ENCODE measurements at regions not wholly inside any gene's neighbourhood (a gene's known extent, or its start where the extent isn't known, plus 50 kb on each side); places are given as distances from the start of the nearest gene placed in this dataset.

DNA sequence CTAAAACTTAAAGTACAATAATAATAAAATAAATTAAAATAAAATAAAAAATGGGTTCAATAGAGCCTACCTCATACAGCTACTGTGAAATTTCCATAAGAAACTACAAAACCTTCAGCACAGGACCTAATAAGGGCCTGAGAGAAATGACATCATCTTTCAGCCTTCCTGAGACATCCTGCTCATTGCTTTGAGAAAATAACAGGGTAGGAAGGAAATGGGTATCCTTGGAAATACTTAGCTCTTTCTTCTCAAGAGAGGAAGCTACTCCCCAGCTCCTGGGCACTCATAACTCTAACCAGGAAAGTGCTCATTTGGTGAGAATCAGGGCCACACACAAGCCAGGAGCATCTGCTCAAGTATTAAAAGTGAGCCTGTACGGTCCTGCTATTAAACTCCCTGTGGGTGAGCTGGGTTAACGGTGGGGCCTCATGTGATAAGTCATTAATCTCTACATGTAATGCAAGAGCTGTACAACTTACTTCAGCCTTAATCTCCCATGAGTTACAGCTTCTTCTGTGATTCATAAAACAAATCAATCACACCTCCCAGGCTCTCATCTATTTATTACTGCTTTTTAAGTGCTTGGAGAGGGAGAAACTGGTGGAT lies 141.4 kb downstream of the MAFB start:
- DNase-seq: no peak
- Histone ChIP-seq H3K4me1 (ENCODE audit: insufficient read depth) (no peaks in the 10 kb centered on the region), H3K9me3 (no peaks in the 10 kb centered on the region), H3K27ac (no peak overlapping the region), H3K36me3 (no peaks in the 10 kb centered on the region), H3K4me3 (no peak overlapping the region), H3K27me3 (no peaks in the 10 kb centered on the region)
- WGBS, 3 donors: 15 to 17% (median 16%) methylated on average over 2 of the region's 2 CpGs
- intact Hi-C loops (cut with DNase I): no loop called here
- TF ChIP-seq, protein P1, sequence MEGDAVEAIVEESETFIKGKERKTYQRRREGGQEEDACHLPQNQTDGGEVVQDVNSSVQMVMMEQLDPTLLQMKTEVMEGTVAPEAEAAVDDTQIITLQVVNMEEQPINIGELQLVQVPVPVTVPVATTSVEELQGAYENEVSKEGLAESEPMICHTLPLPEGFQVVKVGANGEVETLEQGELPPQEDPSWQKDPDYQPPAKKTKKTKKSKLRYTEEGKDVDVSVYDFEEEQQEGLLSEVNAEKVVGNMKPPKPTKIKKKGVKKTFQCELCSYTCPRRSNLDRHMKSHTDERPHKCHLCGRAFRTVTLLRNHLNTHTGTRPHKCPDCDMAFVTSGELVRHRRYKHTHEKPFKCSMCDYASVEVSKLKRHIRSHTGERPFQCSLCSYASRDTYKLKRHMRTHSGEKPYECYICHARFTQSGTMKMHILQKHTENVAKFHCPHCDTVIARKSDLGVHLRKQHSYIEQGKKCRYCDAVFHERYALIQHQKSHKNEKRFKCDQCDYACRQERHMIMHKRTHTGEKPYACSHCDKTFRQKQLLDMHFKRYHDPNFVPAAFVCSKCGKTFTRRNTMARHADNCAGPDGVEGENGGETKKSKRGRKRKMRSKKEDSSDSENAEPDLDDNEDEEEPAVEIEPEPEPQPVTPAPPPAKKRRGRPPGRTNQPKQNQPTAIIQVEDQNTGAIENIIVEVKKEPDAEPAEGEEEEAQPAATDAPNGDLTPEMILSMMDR (IDR thresholded peaks at IDR 0.05): no peak
- TF ChIP-seq POLR2A (IDR thresholded peaks at IDR 0.05) (no peak), EP300 (IDR thresholded peaks at IDR 0.05) (no peak)

DNA sequence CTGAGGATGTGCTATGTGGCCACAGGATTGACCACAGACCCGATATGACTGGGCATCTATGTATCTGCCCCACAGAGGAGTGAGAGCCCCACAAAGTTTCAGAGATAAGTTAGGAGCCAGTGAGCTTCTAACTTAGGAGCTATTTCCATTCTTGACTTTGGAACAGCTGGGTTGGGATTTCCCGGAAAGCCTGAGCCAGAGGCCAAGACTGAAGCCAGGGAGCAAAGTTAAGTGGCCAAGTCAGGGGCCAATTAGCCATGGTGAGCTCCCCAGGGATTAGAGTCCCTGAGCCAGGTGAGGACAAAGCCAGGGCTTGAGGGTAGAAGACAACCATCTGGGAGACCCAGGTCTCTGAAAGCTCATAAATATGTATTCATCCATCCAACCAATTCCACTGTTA lies 143.6 kb downstream of the MAFB start:
- Histone ChIP-seq H3K4me3 (no peak overlapping the region), H3K4me1 (ENCODE audit: insufficient read depth) (no peaks in the 10 kb centered on the region), H3K27me3 (no peaks in the 10 kb centered on the region), H3K27ac (no peak overlapping the region), H3K36me3 (no peaks in the 10 kb centered on the region), H3K9me3 (no peaks in the 10 kb centered on the region)
- intact Hi-C loops (cut with DNase I): no loop called here
- DNase-seq: no peak
- TF ChIP-seq, protein P1 (IDR thresholded peaks at IDR 0.05): no peak
- TF ChIP-seq EP300 (IDR thresholded peaks at IDR 0.05): no peak
- no peak for TF ChIP-seq POLR2A (IDR thresholded peaks at IDR 0.05)
- WGBS, 3 donors: 85 to 92% (median 90%) methylated on average over 2 of the region's 2 CpGs

DNA sequence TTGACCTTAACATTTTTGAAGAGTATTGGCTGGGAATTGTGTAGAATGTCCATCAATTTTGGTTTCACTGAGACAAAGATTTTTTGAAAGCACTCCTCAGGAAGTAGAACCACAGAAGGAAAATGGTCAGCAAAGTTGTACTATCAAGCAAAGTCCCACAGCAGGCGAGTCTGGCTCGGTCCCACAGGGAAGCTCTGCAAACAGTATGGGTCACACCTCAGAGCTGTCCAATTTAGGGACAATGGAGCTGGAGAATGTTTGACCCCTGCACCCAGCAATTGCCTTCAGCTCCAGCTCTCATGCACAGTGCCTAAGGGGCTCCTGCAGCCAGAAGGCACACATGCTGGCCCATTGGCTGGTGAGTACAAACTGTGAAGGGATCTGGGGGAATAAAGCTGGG lies 147.0 kb downstream of the MAFB start:
- H3K27me3 ChIP-seq: no peaks in the 10 kb centered on the region
- WGBS, 3 donors: 82 to 94% (median 86%) methylated on average over 2 of the region's 2 CpGs
- no peak for DNase-seq
- H3K4me3 ChIP-seq: no peak overlapping the region
- H3K27ac ChIP-seq: no peak overlapping the region
- H3K4me1 ChIP-seq (ENCODE audit: insufficient read depth): no peaks in the 10 kb centered on the region
- TF ChIP-seq, protein P1 (IDR thresholded peaks at IDR 0.05): no peak
- no peak for TF ChIP-seq POLR2A (IDR thresholded peaks at IDR 0.05)
- no peak for TF ChIP-seq EP300 (IDR thresholded peaks at IDR 0.05)
- intact Hi-C loops (cut with DNase I): no loop called here
- H3K9me3 ChIP-seq: no peaks in the 10 kb centered on the region
- no peaks in the 10 kb centered on the region for H3K36me3 ChIP-seq

DNA sequence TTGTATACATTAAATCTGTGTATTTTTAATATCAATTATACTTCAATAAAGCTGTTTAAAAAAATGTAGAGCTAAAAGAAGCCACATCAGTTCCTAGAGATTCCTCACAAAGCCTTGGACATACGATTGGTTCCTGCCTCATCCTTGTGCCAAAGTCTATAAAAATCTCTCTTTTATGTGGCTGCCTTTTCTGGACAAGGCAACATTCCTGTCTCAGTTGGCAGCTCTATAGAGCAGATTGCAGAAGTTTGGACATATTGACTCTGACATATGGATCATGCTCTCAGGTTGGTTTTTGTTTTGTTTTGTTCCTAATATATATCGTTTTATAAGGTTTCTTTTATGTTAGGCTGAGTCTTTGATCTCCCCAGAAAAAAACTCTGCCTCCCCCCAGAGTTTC lies 148.9 kb downstream of the MAFB start:
- TF ChIP-seq, protein P1 (IDR thresholded peaks at IDR 0.05): no peak
- TF ChIP-seq EP300 (IDR thresholded peaks at IDR 0.05) (no peak), POLR2A (IDR thresholded peaks at IDR 0.05) (no peak)
- Histone ChIP-seq H3K4me3 (no peak overlapping the region), H3K27ac (no peak overlapping the region), H3K4me1 (ENCODE audit: insufficient read depth) (no peaks in the 10 kb centered on the region), H3K36me3 (no peaks in the 10 kb centered on the region), H3K9me3 (no peaks in the 10 kb centered on the region), H3K27me3 (no peaks in the 10 kb centered on the region)
- 5 to 7% (median 7%) methylated on average over 2 of the region's 2 CpGs for WGBS, 3 donors
- intact Hi-C loops (cut with DNase I): no loop called here
- no peak for DNase-seq

All from ovary (tissue), 7 donors.